Kasumi-1 (cell line): ENCODE measurements at regions not wholly inside any gene's neighbourhood (a gene's known extent, or its start where the extent isn't known, plus 50 kb on each side); places are given as distances from the start of the nearest gene placed in this dataset.
"Not testable (repeated sequence)": the region's sequence is repeated elsewhere in the genome, so short reads cannot be mapped to it uniquely, and the experiment has no call there.

Experiments
- DNase-seq, 2 experiments: peaks; one replicate each; lab custom pipeline; 2025; lab: John Stamatoyannopoulos, UW

DNA sequence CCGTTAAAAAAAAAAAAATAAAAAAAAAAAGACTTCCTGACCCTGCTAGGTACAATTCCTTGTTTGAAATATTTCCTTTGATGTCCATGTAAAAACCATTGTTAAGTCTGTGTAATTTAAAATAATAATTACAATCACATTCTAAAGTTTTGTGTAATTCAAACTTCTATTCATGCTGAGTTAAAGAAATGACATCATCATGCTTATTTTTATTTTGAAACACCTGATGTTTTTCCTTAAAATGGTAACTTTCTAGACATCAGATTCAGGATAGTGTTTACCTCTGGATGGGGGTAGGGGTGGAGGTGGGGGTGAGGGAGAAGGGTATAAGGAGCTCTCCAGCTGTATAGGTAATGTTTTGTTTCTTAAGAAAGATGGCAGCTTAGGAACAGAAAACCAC lies 92.8 kb downstream of the ADCYAP1 start:
- DNase-seq: no peak

DNA sequence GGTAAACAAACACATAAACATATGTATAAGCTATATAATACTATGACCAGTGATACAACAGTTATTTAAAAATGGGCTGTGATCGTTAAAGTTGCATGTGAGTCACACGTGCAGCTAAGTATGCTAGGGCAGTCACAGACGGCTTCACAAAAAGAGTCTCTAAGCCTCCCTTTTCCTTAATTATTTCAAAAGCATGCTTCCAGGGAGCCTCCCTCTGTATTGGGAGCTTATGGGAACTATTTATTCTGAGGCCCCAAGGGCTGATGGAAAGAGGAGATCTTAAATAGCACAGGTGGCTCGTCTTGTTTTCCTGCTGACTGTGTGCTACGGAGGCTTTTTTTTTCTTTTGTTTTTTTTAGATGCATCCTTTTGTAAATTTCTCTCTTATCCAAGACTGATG lies 94.3 kb downstream of the ADCYAP1 start:
- no peak for DNase-seq

DNA sequence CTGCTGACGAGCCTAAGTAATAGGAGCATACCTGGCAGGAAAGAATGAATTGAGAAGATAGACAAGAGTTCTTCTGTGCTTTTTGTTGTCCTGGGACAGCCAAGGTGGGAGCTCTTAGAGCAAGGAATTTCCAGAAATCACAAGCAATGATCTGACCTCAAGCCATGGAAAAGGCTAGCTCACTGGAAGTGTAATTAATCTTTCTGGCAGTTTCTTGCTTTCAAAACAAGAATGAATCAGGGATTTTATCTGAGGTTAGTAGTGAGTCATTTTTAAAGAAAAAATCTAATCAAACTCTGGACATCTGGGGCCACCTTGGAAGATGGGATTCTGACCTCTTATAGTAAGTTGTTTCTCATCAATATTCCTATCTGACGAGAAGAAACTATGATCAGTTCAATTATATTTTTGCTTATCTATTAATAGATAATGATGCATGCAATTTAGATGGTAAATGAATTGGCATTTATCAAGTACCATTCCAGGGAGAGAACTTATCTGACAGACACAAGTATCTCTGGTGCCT lies 98.0 kb downstream of the ADCYAP1 start:
- no peak for DNase-seq

DNA sequence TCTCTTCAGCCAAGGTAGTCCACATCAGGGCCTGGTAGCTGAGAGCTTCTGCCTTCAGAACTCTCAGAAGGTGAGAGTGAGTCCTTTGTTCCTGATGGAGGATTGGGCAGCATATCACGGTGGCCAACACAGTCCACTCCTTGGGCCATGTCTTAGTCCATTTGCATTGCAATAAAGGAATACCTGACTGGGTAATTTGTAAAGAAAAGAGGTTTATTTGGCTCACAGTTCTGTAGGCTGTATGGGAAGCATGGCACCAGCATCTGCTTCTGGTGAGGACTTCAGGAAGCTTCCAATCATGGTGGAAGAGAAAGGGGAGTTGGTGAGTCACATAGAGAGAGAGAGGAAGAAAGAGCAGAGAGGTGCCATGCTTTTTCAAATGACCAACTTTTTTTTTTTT lies 98.8 kb downstream of the ADCYAP1 start:
- DNase-seq: no peak

GRCh38 chr18:1006304-1006703 lies 101.6 kb downstream of the ADCYAP1 start:
- DNase-seq: no peak

DNA sequence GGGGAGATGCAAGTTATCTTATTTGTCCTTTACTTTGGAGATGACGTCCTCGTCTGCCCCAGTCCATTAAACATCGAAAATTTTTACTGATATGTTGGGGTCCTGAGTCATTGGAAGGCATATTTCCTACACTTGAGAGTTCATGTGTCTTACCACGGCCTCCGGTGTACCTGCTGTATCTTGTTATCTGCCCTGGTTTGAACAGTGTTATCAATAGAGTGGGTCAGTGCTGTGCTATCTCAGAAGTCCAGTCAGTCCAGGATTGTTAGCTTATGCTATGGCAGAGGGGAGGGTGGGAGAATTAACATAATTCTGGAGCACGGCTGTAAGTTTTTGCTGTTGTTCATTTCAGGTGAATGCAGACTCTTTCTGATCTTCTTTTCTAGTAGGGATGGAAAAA lies 102.3 kb downstream of the ADCYAP1 start:
- DNase-seq: no peak

DNA sequence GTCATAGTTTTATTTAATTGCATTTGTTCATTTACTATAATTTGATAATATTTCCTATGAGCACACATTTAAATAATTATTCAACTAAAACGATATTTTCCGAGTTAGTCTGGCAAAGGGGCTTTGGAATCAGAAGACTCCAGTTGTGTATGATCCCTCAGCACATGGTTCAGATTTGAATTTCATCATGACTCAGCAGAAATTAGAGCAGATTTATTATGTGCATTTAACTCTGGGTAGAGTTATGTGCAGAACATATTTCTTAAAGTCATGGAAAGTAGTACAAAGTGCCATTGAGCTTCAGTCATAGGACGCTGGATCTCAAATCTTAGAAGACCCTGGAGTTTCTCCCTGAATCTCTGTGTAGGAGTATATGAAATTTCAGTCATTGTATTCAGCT lies 106.7 kb downstream of the ADCYAP1 start:
- no peak for DNase-seq

DNA sequence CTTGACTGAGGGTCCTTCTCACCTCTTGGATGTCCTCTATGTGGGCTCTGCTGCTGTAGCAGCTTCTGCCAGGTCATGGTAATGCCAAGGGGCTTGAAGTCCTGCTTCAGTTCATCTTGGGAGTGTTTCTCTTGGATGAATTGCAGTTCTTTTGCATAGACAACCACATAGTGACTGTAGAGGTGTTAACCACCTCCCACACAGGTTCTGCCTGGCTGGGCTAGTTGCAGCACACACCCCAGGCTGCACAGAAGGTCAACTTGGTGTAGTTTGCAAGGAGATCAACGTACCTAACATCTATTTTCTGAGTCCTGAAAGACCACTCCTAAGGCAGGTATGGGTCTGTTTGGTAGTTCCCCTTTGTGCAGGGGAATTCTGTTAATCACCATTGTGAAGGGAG lies 108.1 kb downstream of the ADCYAP1 start:
- no peak for DNase-seq

DNA sequence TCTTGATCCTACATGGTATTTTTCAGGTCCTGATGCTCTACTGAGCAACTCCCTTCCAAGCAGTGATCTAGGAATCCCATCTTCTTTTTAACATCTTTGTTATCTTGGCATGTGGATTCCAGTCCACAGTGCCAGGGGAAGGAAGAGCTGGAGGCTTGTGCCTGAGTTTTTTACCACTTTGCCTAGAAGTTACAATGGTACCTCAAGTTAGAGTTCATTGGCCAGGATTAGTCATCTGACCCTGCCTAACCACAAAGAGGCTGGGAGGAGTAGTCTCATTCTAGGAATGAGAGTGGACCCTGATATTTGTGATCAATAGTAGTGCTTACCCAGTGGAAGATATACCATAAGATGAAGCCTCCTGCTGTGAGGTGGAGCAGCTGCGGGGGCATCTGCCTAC lies 109.3 kb downstream of the ADCYAP1 start:
- no peak for DNase-seq

GRCh38 chr18:1014509-1014908 lies 109.8 kb downstream of the ADCYAP1 start:
- no peak for DNase-seq

DNA sequence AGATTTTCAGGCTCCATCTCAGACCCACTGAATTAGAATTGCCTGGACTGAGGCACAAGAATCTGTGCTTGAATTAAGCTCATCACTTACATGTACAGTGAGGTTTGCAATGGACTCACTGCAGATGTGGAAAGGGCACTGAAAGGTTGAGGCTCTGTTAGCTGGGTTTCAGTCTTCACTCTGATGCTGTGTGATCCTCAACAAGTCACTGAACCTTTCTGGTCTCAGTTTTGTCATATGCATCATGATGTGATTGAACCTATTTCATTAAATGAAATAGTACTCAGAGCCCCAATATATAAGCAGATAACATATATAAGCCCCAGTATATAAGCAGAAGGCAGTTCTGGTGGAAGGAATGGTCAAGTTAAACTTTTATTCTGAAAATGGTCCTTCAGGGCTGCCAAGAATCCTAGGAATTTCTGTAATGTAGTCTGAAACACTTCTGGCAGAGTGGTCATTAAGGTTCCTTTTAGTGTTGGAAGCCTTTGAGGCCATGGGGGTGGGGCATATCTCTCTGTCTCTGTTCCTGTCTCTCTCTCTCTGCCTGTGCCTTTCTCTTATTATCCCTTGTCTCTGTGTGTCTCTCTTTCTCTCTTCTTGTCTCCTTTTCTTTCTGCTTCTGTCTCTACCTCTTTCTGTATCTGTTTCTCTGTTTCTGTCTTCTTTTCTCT lies 110.4 kb downstream of the ADCYAP1 start:
- DNase-seq: no peak

GRCh38 chr18:1015777-1016176 lies 111.1 kb downstream of the ADCYAP1 start:
- no peak for DNase-seq

DNA sequence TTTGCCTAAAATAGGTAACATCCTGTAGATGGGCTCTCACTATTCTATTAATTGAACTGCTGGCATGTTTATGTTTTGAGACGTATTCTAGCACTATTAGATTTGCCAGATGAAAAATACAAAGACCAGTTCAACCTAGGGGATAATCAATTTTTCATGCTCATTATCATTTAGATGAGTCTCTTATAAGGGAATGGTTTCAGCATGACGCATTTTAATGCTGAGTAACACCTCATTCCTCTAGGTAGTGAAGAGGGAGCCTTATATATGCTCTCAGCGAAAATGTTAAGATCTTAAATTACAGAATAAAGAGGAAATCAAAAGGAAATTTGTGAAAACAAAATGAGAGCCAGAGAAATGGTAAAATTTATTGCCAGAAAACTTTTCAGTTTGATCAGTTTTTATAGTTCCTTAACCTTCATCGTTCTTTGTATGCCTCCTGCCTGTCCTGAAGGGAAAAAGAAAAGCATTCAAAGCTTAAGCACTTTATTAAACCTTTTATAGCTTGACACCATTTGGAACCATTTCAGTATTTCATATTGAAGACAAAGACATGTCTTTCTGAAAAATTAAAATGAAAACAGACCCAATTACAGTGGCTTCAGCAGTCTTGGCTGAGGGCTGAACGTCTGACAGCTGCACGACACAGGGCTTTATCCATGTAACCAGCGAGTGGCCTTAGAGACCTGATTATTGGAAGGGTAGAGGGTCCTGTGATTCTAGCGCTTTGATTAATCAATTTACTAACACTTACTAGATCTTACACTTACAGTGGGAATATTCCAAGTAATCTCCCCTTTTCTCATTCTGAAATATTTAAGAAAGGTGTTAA lies 112.8 kb downstream of the ADCYAP1 start:
- DNase-seq: no peak

GRCh38 chr18:1018181-1018681 lies 113.6 kb downstream of the ADCYAP1 start:
- DNase-seq: no peak

DNA sequence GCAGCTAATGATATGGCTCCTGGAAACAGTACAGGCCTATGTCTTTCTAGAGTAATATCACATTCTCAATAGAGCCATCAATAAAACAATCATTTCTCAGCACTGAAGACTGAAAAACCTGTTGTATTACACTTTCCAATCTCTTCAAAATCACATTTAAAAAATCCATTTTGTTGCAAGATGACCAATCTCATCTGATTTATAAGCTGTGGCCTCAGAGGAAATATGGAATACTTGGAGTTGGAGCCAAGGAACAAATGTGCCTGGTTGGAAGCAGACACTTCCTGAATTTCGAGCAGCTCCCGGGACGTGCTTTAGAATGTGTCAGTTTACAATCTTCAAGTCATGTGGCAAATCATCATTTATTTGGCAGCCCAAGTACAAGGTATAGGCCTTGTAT lies 114.5 kb downstream of the ADCYAP1 start:
- no peak for DNase-seq

DNA sequence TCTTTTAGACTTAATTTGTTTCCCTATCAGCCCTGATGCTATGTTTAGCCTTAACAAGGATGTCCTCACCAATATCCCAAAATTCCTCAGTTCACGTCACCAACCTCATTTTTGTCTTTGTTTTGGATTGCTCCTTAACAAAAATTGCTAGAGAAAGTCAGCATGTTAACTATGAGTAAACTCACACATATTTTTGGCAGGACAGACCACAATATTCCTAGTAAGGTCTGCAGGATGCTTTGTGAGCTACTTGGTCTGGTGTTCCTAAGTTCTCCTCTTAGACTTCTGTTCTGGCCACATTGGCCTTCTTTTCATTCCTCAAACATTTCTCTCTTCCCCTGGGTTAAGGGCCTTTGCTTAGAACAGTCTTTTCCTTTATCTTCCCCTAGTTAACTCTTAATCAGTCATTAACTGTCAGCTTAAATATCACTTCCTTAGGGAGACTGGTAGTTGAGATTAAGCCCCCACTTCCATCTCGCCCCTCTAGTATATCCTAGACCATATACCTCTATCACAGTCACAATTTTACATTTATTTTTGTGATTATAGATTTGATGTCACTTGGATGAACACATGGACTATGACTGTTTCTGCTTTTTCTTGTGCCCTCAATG lies 116.2 kb downstream of the ADCYAP1 start:
- DNase-seq: no peak

DNA sequence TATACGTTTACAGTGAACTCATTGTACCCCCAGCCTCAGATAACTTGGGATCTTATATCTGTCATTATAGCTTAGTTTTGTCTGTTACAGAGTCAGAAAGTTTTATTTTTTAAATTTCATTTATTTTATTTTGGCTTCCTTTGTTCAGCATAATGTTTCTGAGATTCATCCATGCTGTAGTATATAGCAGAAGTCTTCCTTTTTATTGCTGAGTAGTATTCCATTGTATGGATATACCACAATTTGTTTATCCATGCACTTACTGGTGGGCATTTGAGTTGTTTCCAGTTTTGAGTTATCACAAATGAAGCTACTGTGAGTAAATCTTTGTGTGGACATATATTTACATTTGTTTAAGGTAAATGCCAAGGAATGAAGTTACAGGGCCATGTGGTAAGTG lies 122.3 kb downstream of the ADCYAP1 start:
- DNase-seq: no peak

GRCh38 chr18:1033092-1033491 lies 128.4 kb downstream of the ADCYAP1 start:
- DNase-seq: not testable (repeated sequence)

DNA sequence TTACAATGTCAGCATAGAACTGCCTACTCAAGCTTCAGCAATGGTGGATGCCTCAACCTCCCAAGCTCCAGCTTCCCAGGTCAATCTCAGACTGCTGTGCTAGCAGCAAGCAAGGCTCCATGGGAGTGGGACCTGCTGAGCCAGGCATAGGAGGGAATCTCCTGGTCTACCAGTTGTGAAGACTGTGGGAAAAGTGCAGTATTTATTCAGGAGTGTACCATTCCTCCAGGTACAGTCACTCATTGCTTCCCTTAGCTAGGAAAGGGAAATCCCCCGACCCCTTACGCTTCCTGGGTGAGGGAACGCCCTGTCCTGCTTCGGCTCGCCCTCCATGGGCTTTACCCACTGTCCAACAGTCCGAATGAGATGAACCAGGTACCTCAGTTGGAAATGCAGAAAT lies 130.3 kb downstream of the ADCYAP1 start:
- no peak for DNase-seq

GRCh38 chr18:1036926-1037325 lies 132.3 kb downstream of the ADCYAP1 start:
- no peak for DNase-seq

- DNase-seq: no peak
These were observed 133.1 kb downstream of the ADCYAP1 start for GRCh38 chr18:1037776-1038175.

- DNase-seq: no peak
These were observed 134.8 kb downstream of the ADCYAP1 start for GRCh38 chr18:1039421-1039820.

- DNase-seq: not testable (repeated sequence)
These were observed 138.4 kb downstream of the ADCYAP1 start for GRCh38 chr18:1043039-1043438.
